ENCODE measurements at regions not wholly inside any gene's neighbourhood (a gene's known extent, or its start where the extent isn't known, plus 50 kb on each side); places are given as distances from the start of the nearest gene placed in this dataset.
"Not testable (repeated sequence)": the region's sequence is repeated elsewhere in the genome, so short reads cannot be mapped to it uniquely, and the experiment has no call there.

GRCh38 chr1:82387012-82387366 lies 586.3 kb downstream of the ADGRL2 start:
- DNase-seq = no peak

- no peak for DNase-seq
These were observed 585.8 kb downstream of the ADGRL2 start for GRCh38 chr1:82386365-82387011.

- no peak for DNase-seq
These were observed 584.0 kb downstream of the ADGRL2 start for GRCh38 chr1:82384776-82385175.

- DNase-seq = no peak
These were observed 576.6 kb downstream of the ADGRL2 start for GRCh38 chr1:82377201-82377884.

- DNase-seq = no peak
These were observed 573.0 kb downstream of the ADGRL2 start for GRCh38 chr1:82373710-82374109.

GRCh38 chr1:82371844-82372498 lies 571.2 kb downstream of the ADGRL2 start:
- DNase-seq = no peak

GRCh38 chr1:82367456-82367855 lies 566.7 kb downstream of the ADGRL2 start:
- no peak for DNase-seq

- DNase-seq = no peak
These were observed 566.0 kb downstream of the ADGRL2 start for GRCh38 chr1:82366689-82367088.

GRCh38 chr1:82359541-82359940 lies 558.8 kb downstream of the ADGRL2 start:
- DNase-seq = not testable (repeated sequence)

- DNase-seq = not testable (repeated sequence)
These were observed 558.0 kb downstream of the ADGRL2 start for GRCh38 chr1:82358706-82359105.

GRCh38 chr1:82354546-82354945 lies 553.8 kb downstream of the ADGRL2 start:
- not testable (repeated sequence) for DNase-seq

- no peak for DNase-seq
These were observed 547.8 kb downstream of the ADGRL2 start for GRCh38 chr1:82348487-82348886.

- DNase-seq = no peak
These were observed 545.4 kb downstream of the ADGRL2 start for GRCh38 chr1:82346141-82346540.

- DNase-seq = no peak
These were observed 542.6 kb downstream of the ADGRL2 start for GRCh38 chr1:82343381-82343780.

GRCh38 chr1:82337635-82338034 lies 536.9 kb downstream of the ADGRL2 start:
- no peak for DNase-seq

GRCh38 chr1:82330330-82330729 lies 529.6 kb downstream of the ADGRL2 start:
- no peak for DNase-seq

GRCh38 chr1:82329226-82329625 lies 528.5 kb downstream of the ADGRL2 start:
- no peak for DNase-seq

- no peak for DNase-seq
These were observed 522.6 kb downstream of the ADGRL2 start for GRCh38 chr1:82323144-82323841.

GRCh38 chr1:82321794-82322193 lies 521.1 kb downstream of the ADGRL2 start:
- DNase-seq = no peak

- no peak for DNase-seq
These were observed 518.8 kb downstream of the ADGRL2 start for GRCh38 chr1:82319546-82319945.

GRCh38 chr1:82318921-82319320 lies 518.2 kb downstream of the ADGRL2 start:
- DNase-seq = no peak

- no peak for DNase-seq
These were observed 517.5 kb downstream of the ADGRL2 start for GRCh38 chr1:82318265-82318664.

GRCh38 chr1:82317671-82318070 lies 516.9 kb downstream of the ADGRL2 start:
- DNase-seq = no peak

- no peak for DNase-seq
These were observed 498.9 kb downstream of the ADGRL2 start for GRCh38 chr1:82299656-82300055.
